SIG-M5 (cell line): ENCODE measurements at regions not wholly inside any gene's neighbourhood (a gene's known extent, or its start where the extent isn't known, plus 50 kb on each side); places are given as distances from the start of the nearest gene placed in this dataset.

ENCODE experiments used
- DNase-seq: peaks from one replicate; lab custom pipeline; 2025; lab: John Stamatoyannopoulos, UW

DNA sequence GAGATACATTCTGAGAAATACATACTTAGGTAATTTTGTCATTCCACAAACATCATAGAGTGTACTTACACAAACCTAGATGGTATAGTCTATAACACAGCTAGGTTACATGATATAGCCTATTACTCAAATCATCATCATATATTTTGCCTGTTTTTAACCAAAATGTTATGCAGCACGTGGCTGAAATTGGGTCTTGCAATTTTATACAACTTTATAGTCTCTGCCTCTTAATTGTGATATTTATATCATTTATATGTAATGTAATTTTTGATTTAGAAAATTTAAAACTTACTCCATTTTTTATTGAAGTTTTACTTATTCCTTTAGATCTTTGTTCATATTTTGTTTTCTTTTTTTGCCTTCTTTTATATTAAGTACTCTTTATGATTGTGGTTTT, 350.7 kb upstream of the DCN start:
- no peak for DNase-seq

- no peak for DNase-seq
These were observed 347.2 kb upstream of the DCN start for GRCh38 chr12:91529829-91530228.

DNA sequence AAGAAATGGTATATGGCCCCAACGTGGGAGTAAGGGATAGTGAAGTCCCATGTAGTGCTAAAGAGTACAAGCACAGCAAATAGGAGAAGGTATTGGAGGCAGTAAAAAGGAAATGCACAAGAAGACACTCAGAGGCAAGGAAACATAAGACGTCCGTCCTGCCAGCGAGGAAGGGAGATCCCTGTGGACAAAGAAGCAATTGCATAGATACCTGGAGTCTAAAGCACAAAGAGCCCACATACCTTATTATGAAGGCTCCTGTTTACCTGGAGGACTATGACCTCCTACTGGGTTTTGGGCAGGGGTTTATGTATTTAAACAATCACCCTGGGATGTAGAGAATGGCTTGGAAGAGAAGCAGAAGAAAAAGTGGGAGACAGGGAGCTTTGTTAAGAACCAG, 341.2 kb upstream of the DCN start:
- DNase-seq = no peak

GRCh38 chr12:91516695-91517047, 334.1 kb upstream of the DCN start:
- no peak for DNase-seq

DNA sequence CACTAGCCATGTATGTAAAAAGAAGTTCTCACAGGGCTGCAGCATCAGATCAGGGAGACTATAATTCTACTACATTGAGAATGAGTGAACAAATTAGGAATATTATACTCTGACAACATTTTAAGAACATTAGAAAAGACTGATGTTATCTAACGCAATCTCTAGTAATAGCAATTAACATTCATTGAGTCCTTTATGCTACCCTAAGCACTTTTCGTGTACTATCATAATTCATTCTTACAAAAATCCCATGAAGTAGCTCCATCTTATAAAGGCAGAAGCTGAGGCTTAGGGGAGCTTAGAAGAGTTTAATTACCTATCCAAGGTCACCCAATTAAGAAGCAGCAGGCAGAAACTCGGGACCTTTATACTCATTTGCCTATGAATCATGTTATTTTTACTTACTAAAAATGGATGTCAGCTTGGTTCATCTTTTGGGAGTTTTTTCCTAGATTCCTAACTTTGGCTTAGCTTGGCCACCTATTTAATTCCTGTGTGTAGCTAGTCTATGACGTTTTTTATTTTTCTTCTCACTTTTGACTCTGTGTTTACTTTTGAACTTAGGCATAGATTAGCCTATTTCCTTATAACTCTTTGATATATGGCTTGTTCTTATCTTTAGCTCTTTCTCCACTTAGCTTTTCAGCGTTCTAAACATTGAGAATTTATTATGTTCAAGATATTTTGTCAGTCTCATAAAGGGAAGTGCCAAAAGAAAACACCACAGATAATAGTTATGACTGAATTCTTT, 333.5 kb upstream of the DCN start:
- no peak for DNase-seq

DNA sequence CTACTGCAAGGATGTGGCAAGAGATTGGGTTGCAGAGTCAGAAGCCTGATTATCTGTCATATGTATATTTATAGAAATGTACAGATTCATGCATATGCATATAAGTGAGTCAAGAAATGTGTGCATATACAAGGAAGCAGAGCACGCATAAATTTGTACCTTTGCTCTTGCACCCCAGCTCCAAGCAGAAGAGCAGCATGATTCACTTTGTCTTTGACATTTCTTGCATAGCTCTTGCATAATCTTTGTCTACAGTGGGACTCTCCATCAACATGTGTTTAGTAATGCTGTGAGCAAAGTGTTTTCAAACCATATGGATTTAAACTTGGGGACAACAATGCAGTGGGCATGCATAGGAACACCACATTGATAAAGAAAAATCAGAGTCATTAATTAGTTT, 330.7 kb upstream of the DCN start:
- DNase-seq = no peak

DNA sequence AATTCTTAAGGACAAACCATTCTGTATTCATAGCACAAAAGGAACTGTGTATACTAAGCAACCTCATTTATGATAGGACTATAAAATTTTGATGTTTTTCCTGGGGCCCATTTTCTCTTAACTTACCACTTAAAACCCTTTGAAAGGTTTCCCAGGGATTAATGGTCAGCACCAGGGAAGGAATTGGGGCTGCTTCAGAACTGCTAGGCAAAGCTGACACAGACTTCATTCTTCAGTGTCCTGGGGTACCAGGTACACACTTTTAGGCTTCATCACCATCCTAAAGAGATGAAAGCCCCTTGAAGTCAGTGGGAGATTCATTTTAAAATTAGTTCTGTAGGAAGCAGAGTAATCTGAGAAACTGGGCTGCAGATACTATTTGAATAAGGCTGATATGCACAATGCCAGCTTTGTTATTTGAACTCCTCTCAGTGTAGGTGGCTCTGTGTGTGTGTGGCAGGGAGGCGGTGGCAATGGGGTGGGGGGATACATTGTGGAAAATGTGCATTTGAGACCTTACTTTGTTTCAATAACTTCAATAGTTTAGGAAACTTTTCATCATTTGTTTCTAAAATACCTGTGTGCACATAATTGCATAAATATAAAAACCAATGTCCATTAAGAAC, 329.3 kb upstream of the DCN start:
- no peak for DNase-seq

GRCh38 chr12:91507754-91508153, 325.1 kb upstream of the DCN start:
- no peak for DNase-seq

GRCh38 chr12:91506452-91506851, 323.8 kb upstream of the DCN start:
- no peak for DNase-seq

DNA sequence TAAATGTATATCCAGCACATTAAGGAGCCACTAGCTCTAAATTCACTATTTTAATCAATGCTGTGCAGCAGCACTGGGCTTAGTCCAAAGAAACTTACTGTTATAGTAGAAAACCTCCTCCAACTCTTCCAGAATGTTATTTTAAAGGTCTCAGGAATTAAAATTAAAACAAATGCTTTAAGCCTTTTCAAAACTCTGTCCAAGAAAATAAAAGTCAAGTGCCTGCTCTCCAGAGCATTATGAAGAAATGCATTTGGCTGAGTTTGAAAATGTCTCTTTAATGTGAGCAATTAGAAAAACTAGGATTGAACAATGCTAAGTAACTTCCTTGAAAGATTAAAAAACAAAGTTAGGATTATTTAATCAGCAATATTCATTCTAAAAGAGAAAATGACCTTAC, 322.4 kb upstream of the DCN start:
- no peak for DNase-seq

DNA sequence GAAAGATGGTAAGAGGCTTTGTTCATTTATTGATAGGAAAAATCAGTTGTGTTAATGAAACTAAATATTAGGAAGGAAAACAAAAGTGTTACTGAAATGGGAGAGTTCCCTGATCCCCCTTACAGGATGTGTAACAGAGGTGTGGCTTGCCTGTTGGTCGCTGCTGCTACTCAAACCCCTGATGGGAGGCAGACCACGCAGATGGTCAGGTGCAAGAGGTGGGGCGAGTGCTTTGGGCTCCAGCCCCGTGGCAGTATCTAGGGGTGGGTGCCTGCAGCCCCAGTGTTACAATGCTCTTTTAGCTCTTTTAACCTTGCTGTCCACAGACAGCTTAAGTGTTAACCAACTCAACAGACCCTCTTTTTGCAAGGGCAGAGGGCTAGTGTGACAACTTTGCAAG, 319.6 kb upstream of the DCN start:
- no peak for DNase-seq

DNA sequence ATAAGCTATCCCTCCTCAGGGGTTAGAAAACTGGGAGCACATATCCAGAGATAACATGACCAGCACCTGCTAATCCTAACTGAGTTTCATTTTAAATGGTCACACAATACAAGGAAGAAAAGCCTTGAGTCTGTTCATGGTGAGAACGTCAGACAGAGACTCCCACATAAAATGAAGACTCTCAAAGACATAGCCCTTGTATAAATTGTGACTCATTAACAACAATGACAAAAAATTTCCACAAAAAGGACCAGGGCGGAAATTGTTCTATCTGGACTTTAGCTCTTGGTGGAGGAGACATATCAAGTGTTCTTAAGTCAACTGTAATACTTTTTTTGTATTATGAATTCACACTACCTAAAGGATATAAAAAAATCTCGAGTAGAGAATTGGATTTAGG, 313.7 kb upstream of the DCN start:
- no peak for DNase-seq

DNA sequence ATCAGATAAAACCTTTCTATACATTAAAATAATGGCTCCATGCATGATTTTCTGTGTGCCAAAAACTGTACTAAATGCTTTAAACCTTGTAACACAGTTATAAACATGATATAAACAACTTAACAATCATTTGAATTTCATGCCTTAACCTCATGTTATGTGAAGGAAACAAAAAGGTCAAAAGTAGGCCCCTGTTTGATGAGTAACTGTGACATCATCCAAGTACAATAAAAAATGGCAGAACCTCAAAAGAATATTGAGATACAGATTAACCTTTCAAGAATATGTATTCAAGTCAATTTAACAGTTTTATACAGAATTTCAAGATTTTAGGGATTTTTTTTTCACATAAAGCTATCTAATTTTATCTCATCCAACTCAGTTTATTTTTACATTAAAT, 310.7 kb upstream of the DCN start:
- DNase-seq = no peak

DNA sequence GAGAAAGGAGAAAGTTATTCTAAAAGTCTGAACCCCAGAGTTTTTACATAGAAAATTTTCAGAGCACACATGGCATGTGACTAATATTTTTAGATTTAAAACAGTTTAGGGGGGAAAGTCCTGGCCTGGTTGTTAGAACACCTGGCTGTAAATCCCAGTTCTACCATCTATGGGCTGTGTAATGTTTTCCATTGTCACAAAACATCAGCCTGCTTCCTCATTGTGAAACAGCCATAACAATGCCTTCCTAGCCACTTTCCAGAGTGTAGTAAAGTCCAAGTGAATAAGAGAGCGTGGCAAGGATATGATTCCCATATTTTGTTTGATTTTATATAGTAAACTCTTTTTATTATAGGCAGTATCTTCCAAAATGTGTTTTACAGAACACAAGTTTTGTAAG, 310.0 kb upstream of the DCN start:
- DNase-seq = no peak

- DNase-seq = no peak
These were observed 308.2 kb upstream of the DCN start for GRCh38 chr12:91490667-91491311.

GRCh38 chr12:91483471-91483985, 300.9 kb upstream of the DCN start:
- no peak for DNase-seq

DNA sequence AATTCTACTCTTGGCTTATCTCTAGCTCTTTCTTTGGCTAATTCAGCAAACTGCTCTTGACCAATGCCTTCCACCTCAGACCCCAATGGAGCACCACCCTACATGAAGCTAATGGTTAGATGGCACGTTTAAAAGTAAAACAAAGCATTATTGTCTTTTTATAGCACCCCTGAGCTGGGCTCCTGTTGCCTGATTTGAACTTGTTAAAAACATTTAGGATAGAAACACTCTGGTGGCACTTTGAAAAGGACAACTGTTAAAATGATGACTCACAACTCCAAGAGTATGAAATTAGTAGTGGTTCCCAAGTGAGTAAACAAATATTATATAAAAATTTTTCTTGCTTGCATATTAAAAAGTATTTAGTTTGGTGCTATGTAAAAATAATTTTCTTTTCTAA, 299.6 kb upstream of the DCN start:
- DNase-seq = no peak

DNA sequence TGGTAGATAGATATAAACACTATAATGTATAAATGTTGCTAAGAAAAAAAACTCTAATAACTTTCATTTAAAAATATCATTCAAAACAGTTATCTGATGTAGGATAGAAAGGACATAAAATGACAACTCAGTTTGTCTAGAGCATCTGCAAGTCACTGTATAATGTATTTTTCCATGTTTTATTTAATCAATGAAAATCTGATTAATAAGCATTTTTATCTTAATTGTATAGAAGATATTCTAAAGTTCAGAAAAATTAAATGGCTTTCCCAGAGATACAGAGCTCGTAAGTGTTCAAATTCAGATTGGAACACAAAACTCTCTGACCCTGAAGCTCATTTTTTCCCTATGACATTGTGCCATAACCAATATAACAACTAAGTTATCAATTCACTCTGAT, 295.9 kb upstream of the DCN start:
- DNase-seq = no peak

- no peak for DNase-seq
These were observed 285.1 kb upstream of the DCN start for GRCh38 chr12:91467686-91468085.

GRCh38 chr12:91461061-91461460, 278.4 kb upstream of the DCN start:
- no peak for DNase-seq

DNA sequence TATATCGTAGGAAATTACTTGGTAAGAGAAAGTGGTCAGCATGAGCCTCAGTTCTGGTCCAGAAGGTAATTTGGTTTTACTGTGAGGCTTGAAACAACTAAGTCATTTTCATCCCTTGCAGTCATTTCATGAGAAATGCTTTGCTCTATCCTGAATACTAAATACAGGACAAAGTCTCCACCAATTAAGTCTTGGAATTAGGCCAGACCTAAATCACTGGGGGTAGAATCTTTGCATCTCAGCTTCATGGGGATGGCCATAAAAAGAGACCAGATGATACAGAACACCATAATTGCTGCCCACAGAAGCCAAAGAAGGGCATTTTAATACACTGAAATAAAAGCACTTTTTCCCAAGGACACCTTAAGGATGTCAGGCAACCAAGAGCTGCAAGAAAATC, 277.9 kb upstream of the DCN start:
- no peak for DNase-seq

- DNase-seq = no peak
These were observed 272.7 kb upstream of the DCN start for GRCh38 chr12:91455321-91455720.

DNA sequence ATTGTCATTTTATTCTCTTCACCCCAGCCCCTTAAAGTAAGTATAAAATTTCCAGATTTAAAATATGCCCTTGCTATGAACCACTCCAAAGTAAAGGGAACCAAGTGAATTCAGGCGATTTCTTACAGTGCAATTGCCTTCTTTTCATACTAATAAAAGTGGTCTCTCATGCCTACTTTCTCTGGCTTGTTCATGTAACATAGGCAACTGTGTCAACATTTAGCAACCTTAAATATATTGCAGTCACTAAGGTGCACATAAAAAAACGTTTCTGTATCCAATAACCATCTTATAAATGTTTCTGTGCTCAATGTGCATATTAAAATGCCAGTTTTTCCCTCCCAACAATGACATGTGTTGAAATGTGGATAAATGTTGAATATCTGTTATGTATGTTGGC, 271.6 kb upstream of the DCN start:
- DNase-seq = no peak
